ENCODE measurements at regions not wholly inside any gene's neighbourhood (a gene's known extent, or its start where the extent isn't known, plus 50 kb on each side); places are given as distances from the start of the nearest gene placed in this dataset.

DNA sequence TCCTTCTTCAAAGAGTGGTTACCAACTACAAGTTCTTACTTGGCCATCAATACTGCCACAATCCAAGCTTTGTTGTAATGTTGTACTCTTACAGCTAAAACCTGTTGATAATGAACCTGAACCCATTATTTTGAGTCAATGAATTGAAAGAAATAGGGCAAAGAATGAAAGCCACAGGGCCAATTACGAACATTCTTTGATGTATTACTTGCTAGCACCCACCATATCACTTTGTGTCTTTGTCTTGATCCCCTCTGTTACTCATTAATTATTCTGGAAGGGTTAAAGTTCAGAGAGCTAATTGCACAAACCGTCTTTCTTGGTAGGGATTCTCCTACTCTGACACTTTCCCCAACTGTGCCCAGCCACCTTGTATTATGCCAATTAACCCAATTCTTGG, 53.2 kb upstream of the TFEC start:
- DNase-seq (ENCODE audit: low spot score) = no peak
- TF ChIP-seq, protein P1, sequence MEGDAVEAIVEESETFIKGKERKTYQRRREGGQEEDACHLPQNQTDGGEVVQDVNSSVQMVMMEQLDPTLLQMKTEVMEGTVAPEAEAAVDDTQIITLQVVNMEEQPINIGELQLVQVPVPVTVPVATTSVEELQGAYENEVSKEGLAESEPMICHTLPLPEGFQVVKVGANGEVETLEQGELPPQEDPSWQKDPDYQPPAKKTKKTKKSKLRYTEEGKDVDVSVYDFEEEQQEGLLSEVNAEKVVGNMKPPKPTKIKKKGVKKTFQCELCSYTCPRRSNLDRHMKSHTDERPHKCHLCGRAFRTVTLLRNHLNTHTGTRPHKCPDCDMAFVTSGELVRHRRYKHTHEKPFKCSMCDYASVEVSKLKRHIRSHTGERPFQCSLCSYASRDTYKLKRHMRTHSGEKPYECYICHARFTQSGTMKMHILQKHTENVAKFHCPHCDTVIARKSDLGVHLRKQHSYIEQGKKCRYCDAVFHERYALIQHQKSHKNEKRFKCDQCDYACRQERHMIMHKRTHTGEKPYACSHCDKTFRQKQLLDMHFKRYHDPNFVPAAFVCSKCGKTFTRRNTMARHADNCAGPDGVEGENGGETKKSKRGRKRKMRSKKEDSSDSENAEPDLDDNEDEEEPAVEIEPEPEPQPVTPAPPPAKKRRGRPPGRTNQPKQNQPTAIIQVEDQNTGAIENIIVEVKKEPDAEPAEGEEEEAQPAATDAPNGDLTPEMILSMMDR (IDR thresholded peaks at IDR 0.05; ENCODE audit: extremely low read depth, insufficient read depth, missing control alignments) = no peak
- in situ Hi-C loops (cut with MboI; ENCODE audit: low pct_unique_long_range_greater_than_20kb, low sequenced_read_pairs, unreplicated experiment) = no loop called here

DNA sequence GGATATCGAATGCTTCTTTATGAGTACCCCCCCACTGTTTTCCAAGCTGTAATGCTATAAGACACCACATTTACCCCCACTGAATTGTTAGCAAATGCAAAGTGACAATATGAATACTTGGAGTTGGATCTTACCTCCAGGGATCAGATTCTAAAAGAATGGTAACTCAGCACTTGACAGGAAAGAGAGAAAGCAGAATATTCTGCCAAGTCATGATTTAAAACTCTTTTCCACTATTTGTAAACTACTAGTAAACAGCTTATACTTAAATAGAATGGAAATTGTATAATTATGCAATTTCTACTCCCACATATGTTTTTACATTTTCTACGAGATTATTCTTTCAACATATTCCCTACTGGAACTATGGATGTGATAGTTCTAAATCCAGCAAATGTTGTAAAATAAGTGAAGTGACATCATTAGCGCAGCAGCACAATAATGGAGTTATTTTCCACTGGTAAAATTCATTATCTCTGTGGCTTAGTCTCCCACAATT, 56.0 kb upstream of the TFEC start:
- TF ChIP-seq, protein P1 (IDR thresholded peaks at IDR 0.05; ENCODE audit: extremely low read depth, insufficient read depth, missing control alignments) = no peak
- in situ Hi-C loops (cut with MboI; ENCODE audit: low pct_unique_long_range_greater_than_20kb, low sequenced_read_pairs, unreplicated experiment) = no loop called here
- DNase-seq (ENCODE audit: low spot score) = no peak

GRCh38 chr7:116087291-116087690, 56.7 kb upstream of the TFEC start:
- TF ChIP-seq, protein P1 (IDR thresholded peaks at IDR 0.05; ENCODE audit: extremely low read depth, insufficient read depth, missing control alignments) = no peak
- no peak for DNase-seq (ENCODE audit: low spot score)
- in situ Hi-C loops (cut with MboI; ENCODE audit: low pct_unique_long_range_greater_than_20kb, low sequenced_read_pairs, unreplicated experiment) = no loop called here

DNA sequence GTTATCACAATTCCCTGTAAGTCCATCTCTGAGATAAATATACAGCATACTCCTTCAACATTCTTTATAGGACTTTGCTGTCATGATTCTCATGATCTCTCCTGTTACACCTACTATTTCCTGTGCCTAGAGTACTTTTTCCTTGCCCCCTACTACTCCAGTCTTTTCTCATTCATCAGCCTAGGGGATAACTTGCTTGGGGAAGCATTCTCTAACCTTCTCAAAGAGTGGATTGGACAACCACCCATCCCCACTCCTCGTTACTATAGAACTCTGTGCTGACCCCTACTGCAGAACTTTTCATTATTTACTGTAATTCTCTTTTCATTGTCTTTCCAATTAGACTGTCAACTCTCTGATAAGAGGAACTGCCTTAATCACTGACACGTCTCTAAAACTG, 57.4 kb upstream of the TFEC start:
- TF ChIP-seq, protein P1 (IDR thresholded peaks at IDR 0.05; ENCODE audit: extremely low read depth, insufficient read depth, missing control alignments) = no peak
- no peak for DNase-seq (ENCODE audit: low spot score)
- in situ Hi-C loops (cut with MboI; ENCODE audit: low pct_unique_long_range_greater_than_20kb, low sequenced_read_pairs, unreplicated experiment) = no loop called here

GRCh38 chr7:116089293-116089692, 58.7 kb upstream of the TFEC start:
- no peak for DNase-seq (ENCODE audit: low spot score)
- in situ Hi-C loops (cut with MboI; ENCODE audit: low pct_unique_long_range_greater_than_20kb, low sequenced_read_pairs, unreplicated experiment) = no loop called here
- TF ChIP-seq, protein P1 (IDR thresholded peaks at IDR 0.05; ENCODE audit: extremely low read depth, insufficient read depth, missing control alignments) = no peak

DNA sequence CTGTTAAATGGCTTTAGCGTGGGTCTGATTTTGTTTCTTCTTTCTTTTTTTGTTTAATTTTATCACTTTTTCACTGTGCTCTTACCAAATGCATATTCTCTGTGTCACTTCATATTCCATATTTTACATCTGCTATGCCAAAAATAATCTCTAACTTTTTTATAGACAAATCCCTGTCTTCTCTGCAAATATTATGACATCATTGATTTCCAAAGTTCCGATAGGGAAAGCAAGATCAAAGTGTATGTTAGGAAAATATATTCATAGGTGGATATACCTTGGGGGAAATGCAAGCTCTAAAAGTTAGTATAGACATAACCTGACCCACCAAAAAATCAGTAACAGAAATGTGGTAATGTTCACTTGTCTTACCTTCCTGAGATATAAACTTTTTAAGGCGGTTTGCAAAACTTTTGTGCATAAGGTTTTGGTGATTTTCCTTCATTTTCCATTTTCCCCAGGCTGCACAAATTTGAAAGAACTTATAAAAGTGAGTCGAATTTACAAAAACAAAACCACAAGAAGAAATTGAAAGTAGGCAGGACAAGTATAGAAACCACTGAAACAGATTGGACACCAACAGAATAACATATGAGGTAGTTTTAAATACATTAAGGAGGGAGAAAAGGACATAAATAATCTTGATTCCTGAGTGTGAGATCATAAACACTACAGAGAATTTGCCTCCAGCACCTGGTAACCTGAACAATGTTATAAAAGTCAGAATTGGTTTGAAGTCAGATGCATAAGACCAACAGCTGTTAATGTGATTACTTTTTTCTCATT, 63.1 kb upstream of the TFEC start:
- in situ Hi-C loops (cut with MboI; ENCODE audit: low pct_unique_long_range_greater_than_20kb, low sequenced_read_pairs, unreplicated experiment) = no loop called here
- TF ChIP-seq, protein P1 (IDR thresholded peaks at IDR 0.05; ENCODE audit: extremely low read depth, insufficient read depth, missing control alignments) = no peak
- no peak for DNase-seq (ENCODE audit: low spot score)

Data from GM13977 (cell line).